GM21515 (cell line): ENCODE measurements at regions not wholly inside any gene's neighbourhood (a gene's known extent, or its start where the extent isn't known, plus 50 kb on each side); places are given as distances from the start of the nearest gene placed in this dataset.
"Not testable (repeated sequence)": the region's sequence is repeated elsewhere in the genome, so short reads cannot be mapped to it uniquely, and the experiment has no call there.

Experiments used
- ATAC-seq: cut with Tn5 transposase; IDR thresholded peaks from one replicate; pipeline ENCODE4 v1.9.1; 2021; ENCODE audit not compliant: unreplicated experiment

DNA sequence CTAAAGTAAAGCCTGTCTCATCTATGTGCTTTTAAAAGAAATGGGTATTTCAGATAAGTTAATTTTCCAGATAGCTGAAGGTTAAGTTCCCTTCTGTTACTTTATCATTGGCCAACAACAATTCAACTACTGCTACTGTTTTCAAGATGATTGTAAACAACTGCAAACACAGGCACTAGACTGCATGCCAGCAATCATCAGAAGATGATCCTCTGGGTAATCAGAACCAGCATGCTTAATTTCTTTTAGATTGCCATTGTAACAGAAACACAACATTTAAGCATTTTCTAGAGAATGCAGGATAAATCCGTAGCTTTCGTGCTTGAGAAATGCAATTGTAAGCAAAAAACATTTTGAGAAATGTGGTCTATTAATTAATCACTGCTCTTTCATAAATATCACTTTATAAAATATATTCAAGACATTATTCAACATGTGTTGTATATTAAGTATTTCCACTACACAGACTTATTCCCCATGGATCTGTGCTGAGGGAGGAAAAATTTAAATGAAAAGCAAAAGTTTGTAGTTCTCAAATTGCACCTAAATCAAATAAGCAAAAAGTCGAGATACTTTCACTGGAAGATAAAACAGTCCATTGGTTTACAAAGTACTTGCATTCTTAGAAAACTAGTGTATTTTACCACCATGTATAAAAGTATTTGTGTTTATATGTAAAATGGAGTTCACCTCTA lies 133.7 kb downstream of the ATL2 start:
- no peak for ATAC-seq

GRCh38 chr2:38239452-38239851 lies 137.6 kb downstream of the ATL2 start:
- ATAC-seq = no peak

GRCh38 chr2:38238705-38239104 lies 138.4 kb downstream of the ATL2 start:
- ATAC-seq = not testable (repeated sequence)

GRCh38 chr2:38237311-38237710 lies 139.8 kb downstream of the ATL2 start:
- ATAC-seq = no peak

DNA sequence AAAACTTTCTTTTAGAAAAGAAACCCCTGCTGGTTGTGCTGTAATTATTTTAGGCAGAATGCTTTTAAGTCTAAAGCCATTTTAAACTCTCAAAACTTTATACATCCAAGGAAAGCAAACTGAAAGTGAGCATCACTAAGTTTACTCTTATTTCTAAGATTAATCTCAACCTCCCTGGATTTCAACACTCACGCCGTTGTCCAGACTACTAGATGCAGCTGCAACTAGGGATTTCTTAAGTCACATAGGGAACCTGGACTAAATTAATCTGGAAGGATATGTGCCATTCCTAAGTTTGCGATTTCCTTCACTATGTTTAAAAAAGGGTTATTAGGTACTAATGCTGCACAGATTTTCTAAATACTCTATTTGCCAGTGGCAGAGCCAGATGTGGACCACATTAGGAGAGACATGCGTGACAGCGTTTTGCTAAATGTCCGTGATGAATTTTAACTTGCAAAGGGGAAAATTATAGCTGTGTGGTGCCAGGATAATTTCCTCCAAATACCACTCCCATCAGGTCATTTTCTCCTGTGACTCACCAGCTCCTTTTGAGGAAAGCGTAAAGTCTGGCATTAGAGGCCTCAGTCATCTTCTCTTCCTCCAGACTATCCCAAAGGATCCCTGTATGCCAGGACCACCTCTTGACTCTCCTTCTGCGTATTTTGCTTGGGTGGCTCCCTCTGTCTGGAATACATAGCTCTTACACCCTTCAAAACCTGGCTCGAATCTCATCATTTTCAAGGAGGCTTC lies 143.7 kb downstream of the ATL2 start:
- ATAC-seq = no peak

DNA sequence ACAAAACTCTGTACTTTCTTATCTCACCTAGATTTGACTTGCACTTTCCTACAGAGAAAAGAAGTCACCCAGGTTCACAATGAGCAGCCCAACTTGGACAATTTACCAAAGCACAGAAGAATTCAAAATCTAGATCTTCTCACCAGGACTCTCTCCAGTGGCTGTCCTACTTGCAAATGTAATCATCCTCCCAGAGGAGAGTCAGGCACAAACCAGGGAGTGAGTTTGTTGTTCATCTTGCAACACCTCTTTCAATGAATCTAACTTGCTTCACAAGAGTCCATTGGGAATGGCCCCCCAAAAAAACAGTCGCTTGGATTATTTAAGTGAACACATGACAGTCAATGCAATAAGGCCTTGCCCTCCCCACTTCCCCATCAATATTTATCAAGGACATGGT lies 144.6 kb downstream of the ATL2 start:
- no peak for ATAC-seq

DNA sequence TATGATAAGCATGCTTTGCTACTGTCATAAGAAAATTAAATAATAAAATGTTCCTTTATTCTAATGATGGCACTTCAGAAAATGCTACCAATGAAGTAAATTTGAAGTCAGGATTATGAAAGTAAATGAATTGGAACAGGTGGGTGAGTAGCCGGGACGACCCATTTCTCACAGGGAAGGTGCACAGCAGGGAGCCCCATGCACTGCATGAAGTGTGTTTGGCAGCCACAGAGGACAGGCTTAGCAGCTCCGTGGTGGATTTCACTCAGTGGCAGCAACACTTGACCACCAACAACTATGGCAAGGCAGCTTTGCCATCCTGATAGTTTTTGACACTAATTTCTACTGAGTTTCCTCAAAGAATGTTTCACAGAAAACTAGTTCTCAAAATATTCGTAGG lies 146.3 kb downstream of the ATL2 start:
- ATAC-seq = no peak

GRCh38 chr2:38228753-38229152 lies 148.3 kb downstream of the ATL2 start:
- ATAC-seq = no peak

GRCh38 chr2:38224821-38225437 lies 149.0 kb upstream of the CYP1B1 start:
- ATAC-seq = no peak

DNA sequence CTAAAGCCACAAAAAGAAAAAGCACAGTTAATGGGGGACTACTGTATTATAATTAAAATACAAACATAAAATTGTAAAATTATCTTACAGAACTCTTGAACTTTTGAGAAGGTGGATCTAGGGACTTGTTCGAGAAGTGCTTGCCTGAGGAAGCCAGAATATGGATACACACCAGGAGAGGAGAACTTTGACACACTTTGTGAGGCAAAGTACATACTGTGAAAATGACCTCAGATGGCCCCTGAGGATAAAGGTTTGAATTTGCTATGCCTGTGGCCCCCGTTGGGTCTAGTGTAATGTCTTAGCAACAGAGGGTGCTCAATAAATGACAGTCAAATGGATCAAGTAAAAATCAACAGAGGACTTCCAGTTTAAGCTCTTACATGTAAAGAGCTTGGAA lies 148.2 kb upstream of the CYP1B1 start:
- ATAC-seq = no peak

DNA sequence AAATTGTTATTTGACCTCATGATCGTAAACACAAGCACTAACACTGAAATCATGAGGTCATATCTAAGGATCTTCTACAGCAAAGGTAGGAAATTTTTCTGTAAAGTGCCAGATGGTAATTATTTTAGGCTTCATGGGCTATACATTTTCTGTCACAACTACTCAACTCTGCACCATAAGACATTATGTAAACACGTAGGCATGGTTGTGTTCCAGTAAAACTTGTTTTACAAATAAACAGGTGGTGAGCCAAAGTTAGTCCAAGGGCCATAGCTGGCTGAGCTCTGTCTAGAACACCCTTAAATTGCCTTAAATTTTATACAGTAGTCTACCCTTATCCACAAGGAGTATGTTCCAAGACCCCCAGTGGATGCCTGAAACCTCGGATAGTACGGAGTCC lies 147.3 kb upstream of the CYP1B1 start:
- no peak for ATAC-seq

GRCh38 chr2:38220164-38220563 lies 144.2 kb upstream of the CYP1B1 start:
- ATAC-seq = no peak

GRCh38 chr2:38218995-38219394 lies 143.0 kb upstream of the CYP1B1 start:
- ATAC-seq = no peak

DNA sequence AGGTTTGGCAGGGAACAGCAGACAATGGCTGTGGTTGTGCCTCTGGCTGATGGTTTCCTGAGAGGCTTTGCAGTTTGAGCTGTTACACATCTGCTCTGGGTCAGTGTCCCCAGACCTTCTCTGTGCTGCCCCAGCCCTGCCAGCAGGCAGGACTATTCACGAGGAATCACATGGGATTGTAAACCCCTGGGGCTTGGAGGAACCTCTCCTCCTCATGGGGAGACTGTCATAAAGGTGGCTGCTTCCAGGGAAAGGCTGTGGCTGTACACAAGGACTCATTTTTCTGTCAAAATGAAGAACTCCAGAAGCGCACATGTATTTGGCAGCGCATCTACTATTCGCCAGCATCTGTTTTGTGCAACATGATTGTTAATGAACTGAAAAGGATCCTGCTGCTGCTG lies 142.6 kb upstream of the CYP1B1 start:
- no peak for ATAC-seq

- no peak for ATAC-seq
Measured at GRCh38 chr2:38217401-38218188, 141.6 kb upstream of the CYP1B1 start.

DNA sequence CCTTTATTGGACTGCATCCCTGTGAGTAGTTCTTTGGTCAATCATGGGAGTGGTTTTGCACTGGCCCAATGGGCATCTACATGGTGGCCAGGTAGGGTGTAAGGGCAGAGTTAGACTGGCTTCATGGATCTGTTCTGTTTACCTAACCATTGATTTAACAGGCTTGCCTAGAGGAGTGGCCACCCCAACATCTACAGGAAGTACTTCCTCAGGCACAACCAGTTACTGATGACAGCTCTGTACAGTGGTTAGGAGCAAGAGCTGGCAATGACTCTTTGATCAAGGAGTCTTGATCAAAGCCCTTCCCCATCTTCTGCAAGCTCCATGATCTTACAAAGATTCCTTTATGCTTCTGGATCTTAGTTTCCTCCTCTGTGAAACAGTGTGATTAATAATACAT lies 140.9 kb upstream of the CYP1B1 start:
- no peak for ATAC-seq

GRCh38 chr2:38215993-38216392 lies 140.0 kb upstream of the CYP1B1 start:
- no peak for ATAC-seq

DNA sequence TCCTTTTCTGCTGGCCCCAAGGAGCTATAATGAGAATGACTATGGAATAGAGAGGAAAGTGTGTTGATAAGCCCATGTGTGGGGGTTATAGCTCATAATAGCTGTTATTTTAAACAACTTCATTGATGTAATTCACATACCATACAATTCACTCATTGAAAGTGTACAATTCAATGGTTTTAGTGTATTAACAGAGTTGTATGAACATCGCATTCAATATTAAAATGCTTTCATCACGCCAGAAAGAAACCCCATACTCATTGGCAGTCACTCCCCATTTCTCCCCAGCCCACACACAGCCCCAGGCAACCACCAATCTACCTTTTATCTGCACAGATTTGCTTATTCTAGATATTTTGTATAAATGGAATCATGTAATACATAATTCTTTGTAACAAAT lies 139.6 kb upstream of the CYP1B1 start:
- ATAC-seq = no peak

DNA sequence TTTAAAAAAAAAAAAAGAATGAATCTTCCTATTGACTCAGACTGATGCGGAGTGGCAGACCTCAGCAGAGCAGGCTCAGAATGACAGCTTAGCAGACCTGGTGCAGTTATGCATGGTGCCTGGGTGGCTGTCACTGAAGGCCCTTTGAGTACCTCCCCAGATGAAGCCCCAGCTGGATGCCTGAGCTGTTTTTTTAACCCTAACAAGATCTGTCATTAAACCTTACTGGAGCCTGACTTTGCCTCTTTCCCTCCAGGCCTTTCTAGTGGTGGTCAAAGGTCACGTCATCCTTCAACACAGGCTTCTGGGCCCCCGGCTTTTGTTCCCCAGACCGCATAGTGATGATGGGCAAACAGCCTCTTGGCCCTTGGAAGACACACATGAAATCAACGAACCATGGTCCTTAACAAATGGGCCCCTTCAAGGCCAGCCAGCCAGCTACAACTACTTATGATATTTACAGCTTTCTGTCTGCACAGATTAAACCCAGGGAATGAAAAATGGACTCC lies 138.3 kb upstream of the CYP1B1 start:
- no peak for ATAC-seq

GRCh38 chr2:38213619-38214167 lies 137.7 kb upstream of the CYP1B1 start:
- ATAC-seq = no peak

- ATAC-seq = no peak
Measured at GRCh38 chr2:38212312-38212711, 136.4 kb upstream of the CYP1B1 start.
